ENCODE measurements at regions not wholly inside any gene's neighbourhood (a gene's known extent, or its start where the extent isn't known, plus 50 kb on each side); places are given as distances from the start of the nearest gene placed in this dataset.
"Not testable (repeated sequence)": the region's sequence is repeated elsewhere in the genome, so short reads cannot be mapped to it uniquely, and the experiment has no call there.

DNA sequence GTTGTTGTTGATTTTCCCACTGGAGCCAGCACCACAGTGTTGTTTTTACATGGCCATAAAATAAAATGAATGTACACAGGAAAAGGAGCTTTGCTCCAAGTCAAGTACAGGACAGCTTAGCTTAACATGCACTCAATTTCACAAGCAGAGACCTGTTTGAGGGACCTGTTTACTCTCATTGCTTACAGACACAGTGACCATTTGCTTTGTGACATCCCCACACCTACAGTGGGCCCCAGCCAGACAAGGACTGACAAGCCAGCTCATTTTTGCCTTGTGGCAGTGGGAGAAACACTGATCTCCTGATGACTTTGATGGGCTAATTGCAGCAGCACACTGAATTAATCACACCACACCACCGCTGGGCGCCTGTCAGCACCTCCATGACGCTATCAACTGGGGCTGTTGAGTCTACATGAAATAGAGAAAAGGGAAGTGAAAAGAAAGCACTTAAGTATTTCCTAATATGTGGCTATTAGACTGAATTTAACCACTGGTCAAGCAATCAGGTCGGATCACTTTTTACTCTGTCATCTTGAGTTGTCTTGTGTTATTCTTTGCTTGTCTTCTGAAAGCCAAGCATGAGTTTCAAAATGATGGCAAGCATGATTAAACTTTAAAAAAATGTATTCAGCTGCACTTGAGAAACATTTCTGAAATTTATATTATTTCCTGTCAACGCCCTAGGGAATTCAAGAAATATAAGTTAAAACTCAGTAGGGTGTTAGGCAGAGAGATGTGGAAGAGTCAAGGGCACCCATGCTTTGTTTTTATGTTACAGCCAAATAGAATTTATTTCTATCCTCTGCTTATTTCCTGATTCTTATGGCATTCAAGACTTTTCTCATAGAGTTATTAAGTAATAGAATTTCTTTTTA, 557.7 kb downstream of the RAB28 start:
- no peak for DNase-seq

DNA sequence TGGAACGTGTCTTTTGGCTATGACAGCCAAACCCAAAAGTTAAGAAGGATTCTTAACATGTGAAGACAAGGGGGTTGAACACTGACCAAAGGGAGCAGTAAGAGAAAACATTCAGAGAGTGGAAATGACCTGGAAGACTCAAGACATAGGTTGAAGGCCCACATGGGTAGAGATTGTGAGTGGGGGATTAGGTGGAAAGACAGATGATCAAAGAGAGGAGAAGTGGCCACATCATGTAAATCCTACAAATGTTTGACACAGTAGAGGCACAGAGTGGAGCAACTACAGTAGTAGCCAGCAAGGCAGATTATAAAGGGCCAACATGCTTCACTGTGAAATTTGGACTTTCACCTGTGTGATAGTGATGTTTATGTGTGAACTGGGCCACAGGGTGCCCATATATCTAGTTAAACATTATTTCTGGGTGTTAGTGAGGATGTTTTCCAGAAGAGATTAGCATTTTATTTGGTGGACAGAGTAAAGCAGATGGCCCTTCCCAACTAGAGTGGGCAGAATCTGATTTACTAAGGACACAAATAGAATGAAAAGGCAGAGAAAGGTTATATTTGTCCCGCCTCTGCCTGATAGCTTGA, 559.3 kb downstream of the RAB28 start:
- no peak for DNase-seq

DNA sequence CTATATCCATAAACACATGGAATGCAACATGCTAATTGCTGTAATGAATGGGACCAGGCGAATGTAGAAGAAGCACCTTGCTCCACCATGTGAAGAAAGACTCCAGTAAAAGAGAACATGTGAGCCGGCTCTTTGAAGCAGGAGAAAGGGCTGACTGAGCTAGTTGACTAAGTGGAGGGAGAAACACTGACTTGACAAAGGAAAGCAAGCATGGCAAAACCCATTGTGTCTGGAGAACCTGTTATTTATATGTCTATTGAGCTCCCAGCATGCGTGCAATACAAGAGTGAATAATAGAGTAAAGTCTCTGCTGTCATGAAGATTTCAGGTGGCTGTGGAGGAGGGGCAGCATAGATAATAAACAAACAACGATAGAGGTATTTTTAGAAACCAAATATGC, 559.9 kb downstream of the RAB28 start:
- no peak for DNase-seq

DNA sequence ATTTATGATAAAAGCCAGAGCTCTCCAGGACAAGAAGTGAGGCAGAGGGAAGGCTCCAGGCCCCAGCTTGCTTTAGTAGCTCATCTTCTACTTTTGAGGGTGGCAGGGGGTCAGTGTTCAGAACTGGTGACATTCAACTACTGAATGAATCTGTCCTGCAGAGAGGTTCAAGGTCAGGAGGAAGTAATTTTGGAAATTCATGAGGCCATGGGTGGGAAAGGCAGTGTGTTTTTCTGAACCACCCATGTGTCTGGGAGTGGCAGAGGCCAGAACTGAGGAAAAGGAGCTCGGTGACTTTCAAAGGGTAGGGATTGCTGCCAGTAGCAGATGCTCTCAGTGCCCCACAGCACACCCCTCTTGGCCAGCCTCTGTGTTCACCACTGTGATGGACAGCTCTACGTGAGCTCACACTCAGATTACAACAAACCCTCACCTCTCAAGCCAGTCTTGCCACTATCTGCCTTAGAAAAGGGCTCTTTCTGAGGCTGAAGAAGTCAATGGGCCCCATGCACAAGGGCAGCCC, 571.2 kb downstream of the RAB28 start:
- DNase-seq: no peak

DNA sequence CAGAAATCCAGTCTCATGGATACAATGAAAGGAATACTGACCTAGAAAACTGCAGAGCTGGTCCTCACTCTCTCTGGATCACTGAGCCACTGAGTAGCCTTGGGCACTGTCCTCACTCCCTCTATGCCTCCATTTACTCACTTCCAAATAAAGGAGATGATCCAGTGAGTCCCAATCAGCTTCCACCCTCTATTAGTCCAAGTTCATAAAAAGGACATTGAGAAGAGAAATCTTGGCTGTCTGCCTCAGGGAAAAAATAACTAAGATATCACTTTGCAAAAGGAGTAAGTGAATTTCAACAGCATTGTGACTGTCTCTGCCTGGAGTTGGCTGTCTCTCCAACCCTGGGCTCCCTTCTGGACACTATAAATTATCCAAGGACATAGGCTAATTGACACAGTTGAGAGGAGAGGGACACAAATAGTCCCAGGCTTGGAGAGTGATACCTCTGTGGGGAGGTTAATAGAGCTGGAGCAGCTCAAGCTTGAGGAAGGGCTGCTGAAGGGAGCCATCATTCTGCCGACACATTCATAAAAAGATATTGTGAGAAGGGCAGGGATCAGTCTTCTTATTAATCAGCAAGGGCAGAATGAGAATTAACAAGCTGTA, 572.3 kb downstream of the RAB28 start:
- no peak for DNase-seq

DNA sequence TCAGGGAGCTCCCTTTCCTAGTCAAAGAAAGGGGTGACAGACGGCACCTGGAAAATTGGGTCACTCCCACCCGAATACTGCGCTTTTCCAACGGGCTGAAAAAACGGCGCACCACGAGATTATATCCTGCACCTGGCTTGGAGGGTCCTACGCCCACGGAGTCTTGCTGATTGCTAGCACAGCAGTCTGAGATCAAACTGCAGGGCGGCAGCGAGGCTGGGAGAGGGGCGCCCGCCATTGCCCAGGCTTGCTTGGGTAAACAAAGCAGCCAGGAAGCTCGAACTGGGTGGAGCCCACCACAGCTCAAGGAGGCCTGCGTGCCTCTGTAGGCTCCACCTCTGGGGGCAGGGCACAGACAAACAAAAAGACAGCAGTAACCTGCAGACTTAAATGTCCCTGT, 580.5 kb downstream of the RAB28 start:
- DNase-seq: not testable (repeated sequence)

DNA sequence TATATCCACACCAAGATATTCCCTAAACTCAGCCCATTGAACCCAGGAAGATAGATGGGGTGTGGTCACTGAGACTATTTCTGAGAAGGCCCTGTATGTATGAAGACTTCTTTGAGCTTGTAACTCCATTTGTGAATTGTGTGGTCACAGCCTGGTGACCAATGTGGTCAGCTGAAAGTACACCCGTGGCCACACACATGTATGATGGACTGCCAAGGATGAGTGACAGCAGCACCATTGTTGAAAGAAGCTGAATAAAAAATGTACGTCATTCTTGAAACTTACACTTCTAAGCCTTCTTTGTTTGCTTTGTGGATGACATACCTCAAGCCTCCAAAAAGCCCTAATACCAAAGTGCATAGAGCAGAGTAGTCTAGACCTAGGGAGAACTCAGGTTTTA, 581.4 kb downstream of the RAB28 start:
- DNase-seq: no peak

DNA sequence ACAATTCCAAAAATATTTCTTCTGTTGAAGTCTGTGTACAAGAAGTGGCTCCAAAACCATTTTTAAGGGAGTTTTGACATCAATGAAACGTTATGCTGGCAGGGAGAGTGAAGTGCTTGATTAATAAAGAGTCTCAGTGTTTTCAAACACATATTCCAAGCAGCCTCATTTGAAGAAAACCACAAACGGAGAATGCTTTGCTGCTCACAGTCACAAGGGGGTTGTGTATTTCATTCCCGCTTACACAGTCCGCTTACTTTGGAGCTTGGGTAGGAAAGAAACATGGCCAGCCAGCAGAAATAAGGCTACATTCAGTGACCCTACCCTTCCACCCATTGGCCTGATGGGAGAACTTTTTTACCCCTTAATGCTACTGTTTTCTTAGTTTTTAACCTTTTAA, 586.2 kb downstream of the RAB28 start:
- DNase-seq: no peak

DNA sequence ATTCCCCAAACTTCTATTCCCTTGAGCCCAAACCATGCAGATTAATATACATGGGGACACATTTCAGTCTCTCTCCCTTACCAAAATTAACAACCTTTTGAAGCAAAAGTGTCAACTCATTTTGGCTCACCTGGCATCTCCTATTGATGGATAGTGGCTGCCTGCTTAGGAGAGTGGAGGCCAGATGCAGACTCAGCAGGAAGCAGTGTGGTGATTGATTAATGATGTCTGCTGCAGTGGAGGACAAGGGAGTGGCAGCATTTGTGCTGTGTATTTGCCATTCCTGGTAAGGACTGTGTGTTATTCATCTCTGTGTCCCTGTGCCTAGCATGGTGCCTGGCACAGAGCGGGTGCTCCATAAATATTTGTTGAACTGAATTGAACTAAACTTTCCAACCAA, 590.1 kb downstream of the RAB28 start:
- DNase-seq: no peak

DNA sequence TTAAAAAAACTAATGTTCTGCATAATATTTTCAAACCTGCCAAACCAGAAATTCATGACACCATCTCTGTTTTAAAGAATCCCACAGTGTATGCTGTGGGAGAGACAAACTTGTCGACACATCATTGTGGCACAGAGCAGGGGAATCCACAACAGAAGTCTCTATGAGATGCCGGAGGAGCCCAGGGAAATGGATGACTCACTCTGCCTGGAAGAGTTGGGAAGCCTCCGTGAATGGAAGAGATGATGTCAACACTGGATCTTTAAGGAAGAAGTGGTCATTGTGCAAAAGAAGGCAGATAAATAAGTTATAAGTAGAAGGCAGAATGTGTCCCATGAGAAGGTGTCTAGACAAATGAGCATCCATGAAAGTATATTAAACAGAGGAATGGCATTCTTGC, 595.1 kb downstream of the RAB28 start:
- DNase-seq: no peak

DNA sequence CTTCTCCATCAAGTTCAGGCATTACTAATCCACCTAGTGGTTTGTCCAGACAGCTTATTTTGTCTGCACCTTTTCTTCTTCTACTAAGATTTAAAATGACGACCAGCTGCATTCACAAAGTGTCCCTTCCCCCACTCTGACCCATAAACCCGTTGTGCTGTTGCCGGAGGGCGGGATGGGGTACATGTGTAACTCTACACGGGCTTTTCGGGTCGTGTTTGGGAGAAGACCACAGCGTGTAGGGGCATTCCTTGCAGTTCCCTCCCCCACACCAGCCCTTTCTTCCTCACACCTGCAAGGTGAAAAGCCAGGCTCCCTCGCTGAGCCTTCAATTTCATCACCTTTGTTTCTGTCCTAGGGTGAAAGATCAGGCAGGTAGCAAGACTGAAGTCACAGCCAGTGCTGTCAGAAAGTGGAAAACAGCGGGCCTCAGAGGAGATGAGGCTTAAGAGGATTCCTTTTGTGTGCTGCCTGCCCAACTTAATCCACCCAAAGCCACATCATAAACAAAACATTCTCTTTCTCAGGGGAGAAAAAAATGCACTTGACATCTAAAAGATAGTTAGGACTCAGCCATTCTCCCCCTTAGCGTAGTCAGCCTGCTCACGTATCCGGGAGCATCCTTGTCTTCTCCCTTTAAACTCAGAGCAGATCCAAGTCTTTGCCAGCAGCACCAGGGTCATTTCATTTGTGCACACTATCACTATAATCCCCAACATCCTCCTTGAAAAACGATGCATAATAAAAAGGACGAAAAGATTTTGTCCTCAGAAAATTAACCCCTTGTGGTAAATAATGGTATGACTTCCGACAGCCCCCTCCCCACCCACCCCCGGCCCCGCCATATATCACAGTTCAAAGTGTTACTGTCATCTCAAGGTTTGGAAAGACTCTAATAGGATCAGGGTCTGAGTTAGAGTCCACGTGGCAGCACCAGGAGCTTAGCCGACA, 599.0 kb downstream of the RAB28 start:
- DNase-seq: no peak

DNA sequence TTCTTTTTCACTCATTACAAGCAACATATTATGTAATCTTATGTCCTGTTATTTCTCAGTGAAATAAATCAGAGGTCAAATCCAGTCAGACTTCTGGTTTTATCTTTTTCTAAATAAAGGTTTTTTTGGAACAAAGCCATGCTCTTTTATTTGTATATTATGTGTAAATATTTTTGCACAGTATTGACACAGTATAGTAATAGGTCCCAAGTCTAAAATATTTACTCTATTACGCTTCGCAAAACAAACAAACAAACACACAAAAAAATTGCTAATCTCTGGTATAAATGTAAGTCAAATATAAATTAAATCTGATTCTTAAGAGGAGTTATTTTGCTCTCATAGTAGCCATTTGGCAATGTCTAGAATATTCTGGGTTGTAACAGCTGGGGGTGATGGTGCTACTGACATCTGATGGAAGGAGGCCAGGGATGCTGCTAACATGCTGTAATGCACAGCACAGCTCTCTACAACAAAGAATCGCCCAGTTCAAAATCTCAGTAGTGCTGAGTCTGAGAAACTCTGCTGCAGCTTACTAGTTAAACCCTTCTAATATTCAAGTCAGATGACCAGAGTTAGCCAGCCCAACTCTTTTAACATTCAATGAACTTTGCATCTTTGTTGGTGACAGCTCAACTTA, 602.1 kb downstream of the RAB28 start:
- DNase-seq: no peak

DNA sequence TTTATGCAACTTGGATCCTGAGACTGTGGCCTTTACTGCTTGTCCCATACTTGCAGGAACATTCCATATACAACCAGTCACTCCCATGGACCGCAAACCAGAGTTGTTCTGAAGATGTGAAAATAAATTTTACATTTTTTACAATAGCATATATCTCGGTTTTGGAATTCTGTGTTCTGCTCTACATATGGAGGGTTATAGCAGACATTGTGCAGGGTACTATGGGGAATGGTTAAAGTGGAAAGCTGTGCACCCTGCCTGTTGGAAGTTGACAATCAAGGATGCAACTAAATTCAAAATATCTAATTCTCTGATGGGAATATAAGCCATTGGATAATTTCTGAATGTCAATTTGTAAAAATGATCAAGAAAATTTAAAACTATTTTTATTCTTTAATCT, 603.3 kb downstream of the RAB28 start:
- DNase-seq: no peak

DNA sequence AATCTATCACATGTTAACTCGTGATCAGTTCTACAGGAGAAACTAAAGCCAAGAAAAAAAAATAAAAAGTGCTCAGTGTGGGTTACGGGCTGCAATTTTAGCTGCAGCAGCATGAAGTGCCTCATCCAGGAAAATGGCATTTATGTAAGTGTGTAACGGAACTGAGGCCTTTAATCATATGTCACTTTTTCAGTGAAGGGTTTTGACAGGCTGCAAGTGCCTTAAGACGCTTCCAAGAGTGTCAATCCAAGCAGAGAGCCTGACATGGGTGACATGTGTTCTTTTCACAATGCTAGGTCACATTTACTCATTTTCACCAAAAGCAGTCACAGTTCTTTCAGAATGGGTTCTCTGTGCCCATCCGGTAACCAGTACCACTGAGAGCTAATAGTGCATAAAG, 604.6 kb downstream of the RAB28 start:
- no peak for DNase-seq

DNA sequence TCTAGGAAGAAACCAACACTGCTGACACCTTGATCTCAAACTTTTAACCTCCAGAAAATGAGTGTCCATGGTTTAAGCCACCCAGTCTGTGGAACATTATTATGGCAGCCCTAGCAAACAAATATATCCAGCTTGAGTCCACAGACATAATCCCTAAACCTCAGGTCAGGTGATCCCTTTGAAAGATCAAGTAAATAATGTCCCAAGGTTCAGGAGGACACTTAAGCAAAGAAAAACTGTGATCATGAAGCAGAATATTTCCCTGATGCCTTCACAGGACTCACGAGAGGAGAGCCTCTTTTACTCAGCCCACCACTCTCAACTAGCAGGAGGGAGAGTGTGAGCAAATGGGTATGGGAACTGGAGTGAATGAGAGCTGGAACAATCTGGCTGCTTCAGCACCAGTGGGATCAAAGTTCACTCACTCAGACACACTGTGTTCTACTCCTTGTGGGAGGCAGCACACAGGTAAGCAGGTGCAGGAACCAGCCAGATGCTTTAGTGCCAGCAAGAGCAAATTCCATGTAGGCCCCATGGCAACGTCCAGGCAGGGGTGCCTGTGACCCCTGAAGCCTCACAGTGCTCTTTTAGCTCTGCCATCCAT, 608.4 kb downstream of the RAB28 start:
- no peak for DNase-seq

DNA sequence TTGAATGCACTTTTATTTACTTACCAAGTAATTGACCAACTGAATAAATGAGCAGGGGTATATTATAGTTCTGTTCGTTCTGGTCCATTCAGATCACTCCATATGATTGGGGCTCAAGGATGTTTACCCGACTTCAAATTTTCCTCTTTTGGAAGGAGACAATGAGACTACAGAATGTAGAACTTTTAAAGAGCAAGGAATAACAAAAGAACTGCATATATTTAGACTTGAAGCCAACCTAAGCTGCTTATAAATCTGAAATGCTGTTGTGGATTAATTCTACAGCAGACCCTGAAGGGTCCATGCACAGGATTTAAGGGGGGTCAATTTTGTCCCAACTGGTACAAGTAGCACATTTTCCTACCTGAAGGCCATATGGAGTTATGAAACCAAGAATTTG, 610.8 kb downstream of the RAB28 start:
- no peak for DNase-seq

DNA sequence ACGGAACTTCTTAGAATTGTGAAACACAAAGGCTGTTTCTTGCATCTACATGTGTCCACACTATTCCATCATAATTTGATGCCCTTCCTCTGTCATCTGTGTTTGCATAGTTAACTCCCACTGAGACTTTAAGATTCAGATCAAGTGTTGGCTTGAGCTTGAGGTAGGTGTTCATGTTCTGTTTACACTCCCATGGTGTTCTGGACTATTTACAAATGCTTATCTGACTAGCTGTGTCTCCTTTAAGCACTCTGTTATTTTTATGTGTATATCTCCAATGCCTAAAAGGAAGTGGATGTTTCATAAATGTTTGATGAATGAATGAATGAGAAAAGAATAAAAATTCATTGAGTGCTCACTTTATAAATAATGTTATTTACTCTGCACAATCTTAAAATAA, 622.7 kb downstream of the RAB28 start:
- DNase-seq: no peak

DNA sequence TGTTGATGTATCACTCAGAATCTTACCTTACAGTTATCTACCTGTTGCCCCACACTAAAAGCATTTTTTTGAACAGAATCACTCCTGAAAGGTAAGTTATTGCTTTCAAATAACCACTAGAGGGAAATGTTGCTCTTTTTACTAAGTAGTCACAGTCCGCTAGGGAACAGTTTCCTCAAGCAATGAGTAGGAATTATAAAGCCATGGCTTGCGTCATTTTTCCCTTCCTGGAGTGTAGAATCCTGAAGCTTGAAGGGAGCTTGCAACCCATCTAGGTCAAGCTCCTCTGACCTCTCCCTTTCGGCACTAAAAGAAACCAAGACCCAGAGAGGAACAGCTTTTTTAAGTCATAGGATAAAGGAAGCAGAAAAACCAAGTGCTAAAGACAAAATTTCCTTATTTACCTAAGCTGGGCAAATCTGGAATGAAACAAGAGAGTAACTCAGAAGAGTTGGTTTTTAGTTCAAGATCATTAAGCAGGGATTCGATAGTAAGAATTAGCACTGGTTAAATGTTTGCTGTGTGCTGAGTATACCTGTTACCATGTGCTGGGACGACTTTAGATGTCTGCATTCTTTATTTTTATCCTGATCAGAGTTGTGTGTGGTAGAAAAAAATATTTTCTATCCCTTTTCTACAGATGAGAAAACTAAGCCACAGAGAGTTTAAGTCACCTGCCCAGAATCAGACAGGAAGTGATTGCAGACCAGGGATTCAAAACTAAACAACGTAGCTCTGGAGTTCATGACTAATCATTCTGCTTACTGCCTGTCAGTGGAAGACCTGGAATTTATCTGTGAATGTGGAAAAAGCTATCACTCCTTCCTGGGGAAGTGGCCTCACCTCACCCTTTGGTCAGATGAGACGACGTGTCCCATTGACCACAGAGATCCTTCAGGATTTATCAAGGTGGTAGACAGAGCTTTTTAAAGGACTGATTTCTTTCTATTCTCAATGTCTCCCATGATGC, 631.5 kb downstream of the RAB28 start:
- DNase-seq: peak; percentile 13

DNA sequence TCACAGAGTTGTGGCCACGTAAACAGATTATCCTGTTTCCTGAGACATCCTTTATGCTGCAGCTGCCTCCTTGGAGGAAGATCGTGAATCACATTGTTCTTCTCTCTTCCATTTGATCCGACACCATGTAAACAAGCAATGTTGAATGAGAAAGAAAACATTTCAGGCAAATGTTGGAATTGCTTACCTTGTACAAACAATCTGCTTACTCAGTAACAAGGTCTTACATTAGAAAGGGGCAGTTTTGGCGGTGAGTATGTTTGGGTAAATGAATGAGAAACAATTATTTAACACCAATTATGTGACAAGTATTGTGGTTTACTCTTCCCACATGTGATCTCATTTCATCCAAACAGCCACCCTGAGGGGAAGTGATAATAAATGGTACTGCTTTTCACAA, 637.8 kb downstream of the RAB28 start:
- no peak for DNase-seq

DNA sequence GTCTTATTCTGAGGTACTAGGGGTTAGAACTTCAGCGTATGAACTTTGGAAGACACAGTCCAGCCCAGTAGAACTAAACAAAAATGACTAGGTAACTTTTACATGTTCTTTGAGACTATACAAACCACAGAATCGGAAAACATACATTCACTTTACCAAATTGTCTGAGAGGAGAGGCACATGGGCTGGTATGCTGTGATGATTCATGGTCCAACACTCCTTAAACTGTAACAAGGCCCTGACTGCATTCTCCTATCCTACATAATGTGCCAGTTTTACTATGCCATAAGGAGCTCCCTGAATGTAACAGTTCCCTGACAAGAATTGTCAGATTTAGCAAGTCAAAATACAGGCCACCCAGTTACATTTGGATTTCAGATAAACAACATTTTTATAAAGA, 640.0 kb downstream of the RAB28 start:
- DNase-seq: no peak

DNA sequence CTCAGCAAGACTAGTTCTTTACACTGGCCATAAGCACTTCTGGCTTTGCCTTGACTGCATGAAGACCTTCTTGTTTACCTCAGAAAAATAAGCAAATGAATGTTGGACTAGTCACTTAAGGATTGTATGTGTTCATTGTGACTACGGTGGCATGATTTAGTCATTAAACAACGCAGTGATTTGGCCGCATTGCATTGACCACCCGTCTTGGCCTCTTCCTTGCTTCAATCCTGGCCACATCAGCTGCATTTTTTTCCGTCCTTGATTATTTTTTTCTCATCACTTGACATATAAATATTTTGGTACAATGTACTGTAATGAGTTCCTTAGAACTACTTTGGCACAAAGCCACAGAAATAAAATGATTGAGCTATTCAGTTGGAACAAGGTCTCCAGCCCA, 656.2 kb downstream of the RAB28 start:
- no peak for DNase-seq

Data from inflammatory macrophage treated with lipopolysaccharide for 1 hour (primary cell).